Vagina (tissue), 2 donors: ENCODE measurements at regions not wholly inside any gene's neighbourhood (a gene's known extent, or its start where the extent isn't known, plus 50 kb on each side); places are given as distances from the start of the nearest gene placed in this dataset.

ENCODE experiments used
- DNase-seq, 2 donors: peaks; one replicate each; pipeline ENCODE4 v3.0.0-alpha.2; 2017; ENCODE audit errors: extremely low spot score in 2 of 2
- H3K27ac ChIP-seq: fragments of 200-600 bp; sonication (generic); one replicate; pipeline ENCODE4 v1.5.1; 2019
- H3K27me3 ChIP-seq: fragments of 200-600 bp; sonication (generic); one replicate; pipeline ENCODE4 v1.5.1; 2019
- H3K36me3 ChIP-seq, 2 donors: fragments of 200-600 bp; sonication (generic); one replicate each; pipeline ENCODE4 v1.5.1; 2017 to 2019
- H3K4me1 ChIP-seq: fragments of 200-600 bp; sonication (generic); one replicate; pipeline ENCODE4 v1.5.1; 2019
- H3K4me3 ChIP-seq, 2 donors: fragments of 200-600 bp; sonication (generic); 1 replicate in 1 of 2; 2 replicates in 1 of 2; pipeline ENCODE4 v1.5.1; 2016 to 2019
- H3K9me3 ChIP-seq: fragments of 200-600 bp; sonication (generic); one replicate; pipeline ENCODE4 v1.5.1; 2019
- POLR2A ChIP-seq, 2 donors: fragments of 450-650 bp; IDR thresholded peaks; one replicate each; pipeline ENCODE4 v1.6.1; 2017; ENCODE audit warnings: antibody characterized with exemption in 2 of 2, mild to moderate bottlenecking in 2 of 2, moderate library complexity in 2 of 2
- POLR2AphosphoS5 ChIP-seq, 2 donors: sonication (generic); formaldehyde crosslinking; IDR thresholded peaks; one replicate each; pipeline ENCODE4 v1.9.0; 2017; ENCODE audit warnings: antibody characterized with exemption in 2 of 2, mild to moderate bottlenecking in 2 of 2, low read depth in 1 of 2; ENCODE audit not compliant: insufficient read depth in 1 of 2
- intact Hi-C: fragments of 100-400 bp; cut with DNase I; formaldehyde crosslinking; loops from one replicate; pipeline ENCODE4 v1.15.1; 2023
- TF ChIP-seq, protein P1 (sequence below), 3 experiments: fragments of 450-650 bp in 2 of 3; fragments of 200-600 bp in 1 of 3; sonication (generic) in 1 of 3; IDR thresholded peaks; one replicate each; pipeline ENCODE4 v1.5.1; 2017 to 2019; ENCODE audit warnings: antibody characterized with exemption in 3 of 3, mild to moderate bottlenecking in 2 of 3, moderate library complexity in 2 of 3

DNA sequence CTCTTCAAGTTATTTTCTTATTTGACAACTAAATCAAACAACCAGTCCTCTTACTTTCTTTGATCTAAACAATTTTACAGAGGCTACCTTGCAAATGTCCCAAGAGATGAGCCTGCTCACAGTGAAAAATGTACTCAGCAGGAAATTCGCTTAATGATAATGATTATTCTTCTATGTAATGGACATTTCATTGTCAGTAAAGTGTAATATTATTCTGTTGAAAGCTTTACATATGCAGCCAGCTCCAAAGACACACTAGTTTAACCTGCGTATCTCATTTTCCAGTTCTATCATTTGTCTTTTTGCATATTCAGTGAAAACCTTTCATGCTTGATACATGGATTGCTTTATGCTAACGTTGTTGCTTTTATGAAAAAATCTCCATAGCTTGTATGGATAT is 758.7 kb upstream of the ZNF608 start:
- intact Hi-C loops = no loop called here
- no peak for DNase-seq

DNA sequence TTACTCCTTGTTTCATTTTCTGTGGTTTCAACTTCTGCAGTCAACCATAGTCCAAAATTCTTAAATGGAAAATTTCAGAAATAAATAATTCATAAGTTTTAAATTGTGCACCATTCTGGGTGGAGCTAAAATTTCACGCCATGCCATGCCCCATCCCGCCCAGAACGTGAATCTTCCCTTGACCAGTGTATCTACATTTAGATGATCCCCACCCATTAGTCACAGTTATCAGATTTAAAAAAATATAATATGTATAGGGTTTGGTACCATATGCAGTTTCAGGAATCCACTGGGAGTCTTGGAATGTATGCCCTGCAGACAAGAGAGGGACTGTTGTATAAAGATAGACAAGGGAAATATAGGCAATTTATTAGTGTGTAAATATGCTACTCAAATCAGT is 759.7 kb upstream of the ZNF608 start:
- TF ChIP-seq, protein P1, sequence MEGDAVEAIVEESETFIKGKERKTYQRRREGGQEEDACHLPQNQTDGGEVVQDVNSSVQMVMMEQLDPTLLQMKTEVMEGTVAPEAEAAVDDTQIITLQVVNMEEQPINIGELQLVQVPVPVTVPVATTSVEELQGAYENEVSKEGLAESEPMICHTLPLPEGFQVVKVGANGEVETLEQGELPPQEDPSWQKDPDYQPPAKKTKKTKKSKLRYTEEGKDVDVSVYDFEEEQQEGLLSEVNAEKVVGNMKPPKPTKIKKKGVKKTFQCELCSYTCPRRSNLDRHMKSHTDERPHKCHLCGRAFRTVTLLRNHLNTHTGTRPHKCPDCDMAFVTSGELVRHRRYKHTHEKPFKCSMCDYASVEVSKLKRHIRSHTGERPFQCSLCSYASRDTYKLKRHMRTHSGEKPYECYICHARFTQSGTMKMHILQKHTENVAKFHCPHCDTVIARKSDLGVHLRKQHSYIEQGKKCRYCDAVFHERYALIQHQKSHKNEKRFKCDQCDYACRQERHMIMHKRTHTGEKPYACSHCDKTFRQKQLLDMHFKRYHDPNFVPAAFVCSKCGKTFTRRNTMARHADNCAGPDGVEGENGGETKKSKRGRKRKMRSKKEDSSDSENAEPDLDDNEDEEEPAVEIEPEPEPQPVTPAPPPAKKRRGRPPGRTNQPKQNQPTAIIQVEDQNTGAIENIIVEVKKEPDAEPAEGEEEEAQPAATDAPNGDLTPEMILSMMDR (IDR thresholded peaks at IDR 0.05) = no peak
- TF ChIP-seq POLR2AphosphoS5 (IDR thresholded peaks at IDR 0.05; ENCODE audit: insufficient read depth in 1 of 2, low read depth in 1 of 2) (no peak), POLR2A (IDR thresholded peaks at IDR 0.05) (no peak)
- Histone ChIP-seq H3K4me3 (no peak overlapping the region), H3K4me1 (no peaks in the 10 kb centered on the region), H3K36me3 (no peaks in the 10 kb centered on the region), H3K27ac (no peak overlapping the region), H3K9me3 (no peaks in the 10 kb centered on the region), H3K27me3 (no peaks in the 10 kb centered on the region)
- intact Hi-C loops = no loop called here
- no peak for DNase-seq

More for the DNA sequence above, 758.7 kb upstream of the ZNF608 start:
- H3K27ac ChIP-seq = no peak overlapping the region
- no peaks in the 10 kb centered on the region for H3K36me3 ChIP-seq
- H3K27me3 ChIP-seq = no peaks in the 10 kb centered on the region
- H3K9me3 ChIP-seq = no peaks in the 10 kb centered on the region
- H3K4me1 ChIP-seq = no peaks in the 10 kb centered on the region
- TF ChIP-seq POLR2AphosphoS5 (IDR thresholded peaks at IDR 0.05; ENCODE audit: insufficient read depth in 1 of 2, low read depth in 1 of 2) (no peak), POLR2A (IDR thresholded peaks at IDR 0.05) (no peak)
- TF ChIP-seq, protein P1 (IDR thresholded peaks at IDR 0.05) = no peak
- no peak overlapping the region for H3K4me3 ChIP-seq

DNA sequence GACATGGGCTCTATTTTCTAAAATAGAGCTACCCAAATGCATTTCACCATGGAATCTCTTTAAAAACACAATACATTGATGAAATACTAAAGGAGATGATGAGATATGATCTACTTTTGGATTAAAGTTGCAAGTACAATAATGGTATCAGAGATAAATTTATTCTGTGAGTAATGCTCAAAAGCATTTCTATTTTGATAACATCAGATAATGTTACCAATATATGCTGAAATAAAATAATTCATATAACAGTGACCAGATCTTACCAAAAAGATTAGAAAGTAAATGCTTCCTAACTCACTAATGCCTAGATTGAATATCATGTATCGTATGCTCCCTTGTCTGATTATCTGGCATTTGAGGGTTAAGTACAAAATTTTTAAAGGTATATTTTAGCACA is 761.8 kb upstream of the ZNF608 start:
- intact Hi-C loops = no loop called here
- DNase-seq = no peak
- no peaks in the 10 kb centered on the region for H3K27me3 ChIP-seq
- no peaks in the 10 kb centered on the region for H3K36me3 ChIP-seq
- no peak overlapping the region for H3K4me3 ChIP-seq
- H3K27ac ChIP-seq = no peak overlapping the region
- TF ChIP-seq POLR2AphosphoS5 (IDR thresholded peaks at IDR 0.05; ENCODE audit: insufficient read depth in 1 of 2, low read depth in 1 of 2) (no peak), POLR2A (IDR thresholded peaks at IDR 0.05) (no peak)
- TF ChIP-seq, protein P1 (IDR thresholded peaks at IDR 0.05) = no peak
- H3K9me3 ChIP-seq = no peaks in the 10 kb centered on the region
- H3K4me1 ChIP-seq = no peaks in the 10 kb centered on the region

DNA sequence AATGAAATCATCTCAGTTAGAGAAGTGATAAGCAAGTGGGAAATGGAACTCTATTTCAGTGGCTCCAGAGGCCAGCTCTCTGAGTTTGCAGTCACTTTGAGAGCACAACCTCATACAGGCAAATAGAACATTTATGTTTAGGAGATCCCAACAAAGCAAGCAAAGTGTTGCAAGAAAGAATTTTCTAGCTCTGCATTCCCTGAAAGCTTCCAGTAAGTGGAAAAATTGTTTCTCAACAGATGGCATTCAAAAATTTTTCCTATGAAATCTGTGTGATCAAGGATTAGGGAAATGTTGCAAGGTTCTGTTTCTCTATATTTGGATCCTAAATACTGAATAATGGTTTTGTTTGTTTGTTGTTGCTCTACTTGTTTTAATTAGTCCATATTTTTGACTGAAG is 764.2 kb upstream of the ZNF608 start:
- TF ChIP-seq POLR2A (IDR thresholded peaks at IDR 0.05) (no peak), POLR2AphosphoS5 (IDR thresholded peaks at IDR 0.05; ENCODE audit: insufficient read depth in 1 of 2, low read depth in 1 of 2) (no peak)
- TF ChIP-seq, protein P1 (IDR thresholded peaks at IDR 0.05) = no peak

DNA sequence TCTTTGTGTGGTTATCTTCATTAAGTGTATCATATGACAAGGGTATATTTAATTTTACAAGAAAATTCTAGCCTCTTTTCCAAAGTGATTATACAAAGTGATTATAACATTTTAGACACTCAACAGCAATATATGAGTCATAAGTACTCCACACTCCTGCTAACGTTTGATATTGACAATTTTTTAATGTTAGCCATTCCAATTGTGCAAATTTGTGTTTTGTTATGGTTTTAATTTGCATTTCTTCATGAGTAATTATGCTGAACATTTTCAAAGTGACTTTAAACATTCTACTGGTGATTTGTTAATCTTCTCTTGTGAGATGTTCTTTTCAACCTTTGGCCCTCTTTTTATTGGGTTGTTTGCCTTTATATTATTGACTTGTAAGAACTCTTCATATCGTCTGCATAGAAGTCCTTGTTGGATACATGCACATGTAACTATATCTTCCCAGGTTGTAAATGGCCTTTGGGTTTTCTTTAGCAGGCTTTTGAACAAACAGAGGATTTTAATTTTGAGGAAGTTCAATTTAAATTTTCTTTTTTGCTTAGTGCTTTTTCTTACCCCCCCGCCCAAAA is 771.6 kb upstream of the ZNF608 start:
- intact Hi-C loops = no loop called here
- TF ChIP-seq, protein P1 (IDR thresholded peaks at IDR 0.05) = no peak
- TF ChIP-seq POLR2A (IDR thresholded peaks at IDR 0.05) = no peak
- no peak for TF ChIP-seq POLR2AphosphoS5 (IDR thresholded peaks at IDR 0.05; ENCODE audit: insufficient read depth in 1 of 2, low read depth in 1 of 2)
- Histone ChIP-seq H3K27me3 (no peaks in the 10 kb centered on the region), H3K36me3 (no peaks in the 10 kb centered on the region), H3K4me3 (no peak overlapping the region), H3K9me3 (no peaks in the 10 kb centered on the region), H3K27ac (no peak overlapping the region), H3K4me1 (no peaks in the 10 kb centered on the region)
- no peak for DNase-seq

More for the DNA sequence above, 764.2 kb upstream of the ZNF608 start:
- intact Hi-C loops = no loop called here
- H3K4me3 ChIP-seq = no peak overlapping the region
- no peaks in the 10 kb centered on the region for H3K9me3 ChIP-seq
- DNase-seq = no peak
- H3K4me1 ChIP-seq = no peaks in the 10 kb centered on the region
- no peaks in the 10 kb centered on the region for H3K36me3 ChIP-seq
- H3K27me3 ChIP-seq = no peaks in the 10 kb centered on the region
- H3K27ac ChIP-seq = no peak overlapping the region
